GM18951 (cell line): ENCODE measurements at regions not wholly inside any gene's neighbourhood (a gene's known extent, or its start where the extent isn't known, plus 50 kb on each side); places are given as distances from the start of the nearest gene placed in this dataset.

Experiments
- POLR2A ChIP-seq: IDR thresholded peaks from 4 replicates; pipeline ENCODE4 v1.6.1; 2011; ENCODE audit warnings: mild to moderate bottlenecking; ENCODE audit not compliant: insufficient read length, insufficient read depth; ENCODE audit errors: extremely low read depth
- in situ Hi-C: fragments of 300-500 bp; cut with MboI; formaldehyde crosslinking; loops from one replicate; pipeline ENCODE4 v1.12.0; 2022; ENCODE audit warnings: low sequenced_read_pairs, mixed read lengths, inconsistent platforms; ENCODE audit not compliant: unreplicated experiment

DNA sequence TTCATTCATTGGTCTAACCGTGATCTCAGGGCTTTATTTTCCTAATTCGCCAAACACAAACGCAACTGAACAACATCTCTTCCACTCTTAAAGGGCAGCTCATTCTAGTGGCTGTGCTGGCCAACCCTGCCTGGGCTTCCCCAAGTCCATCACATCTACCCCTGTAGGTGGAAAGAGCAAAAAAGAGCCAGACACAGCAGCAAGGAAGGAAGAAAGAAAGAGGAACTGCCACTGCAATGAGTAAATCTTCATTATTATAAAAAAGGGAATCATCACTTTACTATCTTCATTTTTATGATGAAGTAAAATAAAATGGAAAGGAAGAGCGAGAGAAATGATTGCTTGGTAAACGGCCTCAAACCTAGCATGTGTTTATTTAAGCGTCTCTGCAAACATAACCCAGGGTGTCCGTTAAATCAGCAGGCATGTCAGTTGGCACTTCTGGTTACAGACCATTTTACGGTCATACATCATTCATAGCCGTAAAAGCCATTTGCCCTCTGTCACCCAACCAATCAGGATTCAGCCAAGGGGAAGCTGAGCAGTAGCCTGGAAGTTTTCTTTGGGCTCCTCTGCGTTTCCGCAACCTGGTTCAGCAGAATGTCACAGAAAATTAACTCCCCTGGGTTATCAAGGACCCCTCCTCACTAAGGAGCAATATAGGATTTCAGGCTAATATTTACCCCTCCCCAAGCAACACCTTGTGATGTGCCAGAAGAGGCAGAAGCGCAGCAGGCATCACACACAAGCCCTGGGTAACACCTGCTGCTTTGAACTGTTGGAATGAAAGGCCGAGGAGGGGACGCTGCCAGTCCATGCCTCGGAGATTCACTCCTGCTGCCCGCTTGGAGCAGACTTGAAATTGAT, 234.0 kb downstream of the SNX10 start:
- no peak for TF ChIP-seq POLR2A

DNA sequence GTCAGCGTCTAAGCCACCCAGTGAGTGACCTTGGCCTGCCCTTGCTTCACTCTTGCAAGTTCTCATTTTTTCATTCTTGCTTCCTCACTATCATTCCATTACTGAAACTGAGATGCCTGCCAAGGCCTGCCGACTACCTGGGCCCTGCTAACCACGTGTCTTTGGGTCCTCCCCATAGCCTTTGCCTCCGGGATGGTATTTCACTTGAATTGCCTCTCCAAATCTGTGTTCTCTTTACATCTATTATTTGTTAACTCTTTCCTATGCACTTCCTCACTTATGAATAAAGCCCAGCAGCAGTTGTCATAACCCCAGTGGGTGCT, 234.6 kb downstream of the SNX10 start:
- in situ Hi-C loops: no loop called here
- no peak for TF ChIP-seq POLR2A

More for the DNA sequence above, 234.0 kb downstream of the SNX10 start:
- in situ Hi-C loops: no loop called here

DNA sequence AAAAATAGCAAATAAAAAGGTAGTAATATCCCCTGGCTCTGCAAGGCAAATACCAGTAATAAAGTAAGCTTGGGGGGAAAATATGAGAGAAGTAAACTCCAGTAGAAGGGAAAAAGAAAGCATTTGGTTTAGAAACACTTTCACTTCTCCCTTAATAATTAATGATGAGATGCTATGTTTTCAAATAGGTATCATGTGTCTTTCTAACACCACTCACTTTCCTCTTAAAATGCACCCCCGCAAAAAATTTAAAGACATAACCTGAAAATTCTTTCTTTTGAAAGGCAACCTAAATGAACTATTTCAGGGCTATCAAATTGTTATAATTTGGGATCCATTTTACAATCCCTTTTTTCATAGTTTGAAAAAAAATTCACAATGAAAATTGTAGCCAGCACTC, 240.3 kb downstream of the SNX10 start:
- in situ Hi-C loops: no loop called here
- no peak for TF ChIP-seq POLR2A

DNA sequence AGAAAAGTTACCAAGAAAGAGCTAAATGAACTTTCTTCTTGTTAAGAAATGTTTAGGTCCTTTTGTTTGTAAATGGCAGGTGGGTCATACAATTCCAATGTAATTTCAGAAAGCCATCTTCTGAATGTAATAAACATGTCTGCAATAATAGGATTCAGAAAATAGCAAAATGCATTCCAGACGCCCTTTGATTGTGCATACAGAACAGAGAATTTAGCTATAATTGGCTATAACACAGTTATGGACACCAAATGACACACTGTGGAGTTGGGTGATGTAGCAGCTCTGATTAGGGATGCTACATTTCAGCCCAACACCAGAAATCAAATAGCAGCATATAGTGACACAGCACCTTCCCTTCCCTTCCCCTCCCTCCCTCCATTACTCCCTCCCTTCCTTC, 240.8 kb downstream of the SNX10 start:
- in situ Hi-C loops: no loop called here
- TF ChIP-seq POLR2A: no peak

DNA sequence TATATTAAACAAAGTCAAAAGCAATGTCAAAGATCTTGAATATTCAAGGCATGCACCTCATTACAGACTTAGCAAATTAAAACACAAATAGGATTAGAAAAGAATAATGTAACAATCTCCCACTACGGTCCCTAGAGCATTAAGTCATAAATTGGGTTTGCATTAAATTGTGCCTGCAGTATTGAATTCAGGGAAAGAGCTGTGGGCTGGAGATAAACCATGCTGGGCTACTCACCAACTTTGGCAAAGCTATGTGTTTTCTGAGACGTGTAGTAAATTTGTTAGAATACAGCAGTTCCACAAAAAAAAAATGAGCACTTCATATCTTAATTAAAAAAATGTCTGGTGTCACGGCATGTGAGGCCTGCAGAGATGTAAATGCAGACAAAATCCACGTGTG, 241.6 kb downstream of the SNX10 start:
- in situ Hi-C loops: no loop called here
- TF ChIP-seq POLR2A: no peak

DNA sequence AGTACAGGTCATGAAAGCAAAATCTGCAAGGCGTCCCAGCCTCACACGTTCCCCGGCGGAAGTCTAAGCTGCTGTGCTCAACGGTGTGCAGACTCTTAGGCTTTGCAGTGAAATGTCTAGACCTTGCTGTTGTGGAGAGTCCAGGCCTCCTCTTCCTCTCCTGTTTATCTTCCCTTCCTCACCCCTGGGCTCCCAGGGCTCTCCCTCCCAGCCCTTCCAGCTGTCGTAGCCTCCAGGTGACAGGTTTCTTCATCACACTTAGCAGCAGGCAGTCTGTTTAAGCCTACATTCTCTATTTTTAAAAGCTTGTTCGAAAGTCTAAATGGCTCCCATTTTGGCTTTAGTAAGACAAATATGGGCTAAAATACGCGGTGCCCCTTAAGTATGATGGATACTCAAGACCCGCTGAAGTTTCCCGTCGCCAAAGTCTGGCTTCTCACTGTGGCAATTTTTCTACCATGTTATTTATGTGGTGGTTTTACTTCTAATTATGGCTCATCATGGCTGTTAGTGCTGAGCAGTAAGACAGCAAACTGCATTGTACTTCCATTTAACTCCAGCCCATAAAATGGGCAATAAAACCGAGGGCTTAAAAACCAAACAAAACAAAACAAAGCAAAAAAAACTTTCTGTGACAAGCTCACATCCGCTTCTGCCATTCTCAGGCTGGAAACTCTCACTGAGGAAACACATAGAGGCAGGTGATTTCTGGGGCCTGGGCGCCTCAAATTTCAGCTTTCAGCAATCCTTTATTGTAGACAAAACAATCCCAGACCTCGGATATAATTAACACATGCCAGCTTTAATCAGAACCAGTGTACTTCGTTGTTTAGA, 243.2 kb downstream of the SNX10 start:
- no peak for TF ChIP-seq POLR2A
- in situ Hi-C loops: no loop called here

DNA sequence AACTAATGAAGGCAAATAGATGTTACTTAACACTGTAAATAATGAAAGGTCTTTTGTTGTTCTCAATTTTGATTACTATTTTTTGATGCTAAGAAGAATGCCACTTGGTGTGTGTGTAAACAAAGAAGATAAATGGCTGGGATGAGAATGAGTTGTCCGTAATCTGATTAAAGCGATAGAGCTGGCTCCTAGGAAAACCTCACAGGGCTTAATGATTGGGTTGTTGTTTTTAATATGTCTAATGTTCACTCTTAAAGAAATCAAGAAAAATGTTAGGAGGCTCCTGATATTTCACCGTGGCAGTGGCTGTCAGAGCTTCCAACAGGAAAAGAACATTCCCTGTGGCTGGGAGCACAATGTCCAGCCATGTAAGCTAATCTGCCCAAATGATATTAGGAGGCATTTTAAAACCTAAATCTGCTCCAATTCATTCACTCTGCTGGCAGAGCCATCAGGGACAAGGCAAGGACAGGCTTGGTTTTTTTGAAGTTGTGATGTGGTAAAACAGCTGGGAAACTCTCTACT, 243.9 kb downstream of the SNX10 start:
- no peak for TF ChIP-seq POLR2A
- in situ Hi-C loops: no loop called here

DNA sequence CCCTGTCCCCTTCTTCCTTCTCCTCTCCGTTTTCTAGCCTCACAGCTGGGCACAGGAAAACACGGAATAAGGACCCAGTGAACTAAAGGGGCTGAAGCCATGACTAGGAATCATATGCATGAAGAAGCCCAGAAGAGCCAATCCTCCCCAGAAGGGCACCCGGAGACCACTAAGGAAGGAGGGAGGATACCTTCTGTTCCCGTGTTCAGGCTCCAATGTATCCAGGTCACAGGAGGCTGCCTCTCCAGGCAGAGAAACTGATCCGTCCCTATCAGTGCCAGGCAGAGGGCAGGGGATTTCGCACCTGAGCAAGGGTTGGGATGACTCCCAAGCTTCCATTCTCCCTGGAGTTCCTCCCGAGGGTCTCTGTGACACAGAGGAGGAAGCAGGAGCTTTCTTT, 246.6 kb downstream of the SNX10 start:
- TF ChIP-seq POLR2A: no peak
- in situ Hi-C loops: no loop called here

DNA sequence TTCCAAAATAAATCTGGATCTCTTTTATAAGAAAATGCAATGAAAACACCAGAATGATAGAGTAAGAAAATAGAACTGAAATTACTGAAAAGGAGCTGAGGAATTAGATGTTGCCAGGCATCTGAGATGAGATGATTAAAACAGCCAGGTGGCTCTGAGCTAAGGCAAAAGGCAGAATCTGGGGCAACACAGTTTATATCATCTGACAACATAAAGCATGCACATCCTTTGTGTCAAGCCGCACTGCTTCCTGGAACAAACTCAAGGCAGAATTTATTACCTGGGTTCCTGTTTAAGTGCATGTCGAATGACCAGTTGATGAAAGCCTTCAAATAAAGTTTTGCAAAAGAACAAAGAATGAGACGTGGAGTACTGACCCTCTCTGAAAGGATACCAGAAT, 247.0 kb downstream of the SNX10 start:
- in situ Hi-C loops: no loop called here
- TF ChIP-seq POLR2A: no peak

DNA sequence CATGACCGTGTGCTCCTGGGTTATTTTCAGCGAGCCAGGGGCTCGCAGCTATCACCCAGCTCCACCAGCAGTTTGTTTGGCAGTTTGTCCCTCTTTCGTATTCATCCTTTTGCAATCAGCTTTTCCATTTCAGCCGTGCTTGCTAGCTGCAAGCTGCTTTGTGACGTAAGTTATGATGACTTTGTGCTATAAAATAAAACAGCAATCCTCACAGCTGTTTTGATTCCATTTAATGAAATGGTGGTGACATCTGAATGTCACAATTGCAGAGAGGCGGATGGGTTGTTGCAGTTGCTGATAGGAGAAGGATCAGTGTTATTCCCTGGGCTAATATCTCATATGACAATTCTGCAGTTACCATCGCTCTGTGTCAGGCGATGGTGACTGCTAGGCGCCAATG, 251.7 kb downstream of the SNX10 start:
- in situ Hi-C loops: no loop called here
- TF ChIP-seq POLR2A: no peak

DNA sequence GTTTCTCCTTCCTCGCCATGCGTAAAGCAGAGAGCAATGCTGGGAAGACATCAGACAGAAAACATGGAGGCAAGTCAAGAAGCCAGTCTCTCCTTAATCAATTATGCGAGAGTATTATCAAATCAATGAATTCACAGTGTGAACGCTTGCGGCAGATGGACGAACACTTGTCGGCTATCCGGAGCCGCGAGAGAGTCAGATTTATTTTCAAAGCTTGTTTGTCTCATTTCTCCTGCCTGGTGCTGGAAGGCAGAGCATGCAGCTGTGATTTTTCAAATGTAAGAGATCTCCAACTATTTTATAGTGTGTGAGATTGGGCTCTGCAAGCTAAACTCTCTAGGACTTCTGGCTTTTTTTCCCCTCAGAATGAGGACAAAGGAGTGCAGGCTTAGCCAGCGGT, 252.3 kb downstream of the SNX10 start:
- no peak for TF ChIP-seq POLR2A
- in situ Hi-C loops: no loop called here

DNA sequence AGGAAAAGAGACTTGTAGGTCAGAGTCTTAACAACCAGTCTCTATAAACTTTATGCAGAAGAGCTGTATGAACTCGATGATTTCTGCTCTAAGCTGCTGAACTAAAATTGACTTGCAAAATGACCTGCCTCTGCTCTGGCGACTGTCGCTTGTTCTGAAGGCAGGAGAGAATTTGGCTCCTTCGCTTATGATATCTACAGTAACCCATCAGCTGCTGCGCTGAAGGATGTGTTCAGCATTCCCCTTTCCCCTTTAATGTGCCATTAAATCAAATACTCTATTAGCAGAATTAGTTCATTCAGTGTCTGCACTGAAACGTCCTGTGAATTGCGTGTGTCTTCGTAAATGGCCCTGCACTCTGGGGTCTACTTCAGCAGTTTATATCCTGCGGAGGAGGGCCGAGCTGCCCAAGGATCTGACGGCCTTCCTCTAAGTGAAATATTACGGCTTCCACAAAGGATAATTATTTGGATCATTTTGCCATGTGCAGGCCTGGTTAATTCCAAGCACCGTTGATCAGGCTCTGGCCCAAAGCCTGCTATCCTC, 254.9 kb downstream of the SNX10 start:
- in situ Hi-C loops: no loop called here
- TF ChIP-seq POLR2A: no peak

DNA sequence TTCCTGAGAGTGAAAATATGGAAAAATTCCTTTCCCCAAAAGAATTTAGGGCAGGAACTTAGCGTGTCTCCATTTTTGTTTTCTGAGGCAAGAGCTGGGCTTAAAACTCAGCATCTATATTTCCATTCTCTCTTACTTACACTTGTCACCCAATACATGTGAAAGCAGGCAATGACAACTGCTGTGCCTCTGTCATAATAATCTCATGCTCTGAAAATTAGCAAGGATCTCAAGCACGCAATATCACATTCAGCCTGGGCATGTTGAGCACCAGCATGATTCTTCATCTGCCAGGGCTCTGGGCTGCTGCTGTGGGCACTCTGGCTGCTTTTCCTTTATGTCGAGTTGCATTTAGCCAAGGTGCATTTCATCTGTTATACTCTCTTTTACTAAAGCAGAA, 255.5 kb downstream of the SNX10 start:
- in situ Hi-C loops: no loop called here
- TF ChIP-seq POLR2A: no peak
